DOHH2 (cell line): ENCODE measurements at regions not wholly inside any gene's neighbourhood (a gene's known extent, or its start where the extent isn't known, plus 50 kb on each side); places are given as distances from the start of the nearest gene placed in this dataset.

Experiments
- H3F3A ChIP-seq: fragments of 200-600 bp; sonication (generic), shearing (Covaris generic); 2 replicates; pipeline ENCODE4 v1.6.0; 2016; ENCODE audit warnings: antibody characterized with exemption, mild to moderate bottlenecking; ENCODE audit not compliant: control insufficient read depth, insufficient read depth
- H3K27ac ChIP-seq: fragments of 200-600 bp; sonication (generic); 2 replicates; pipeline ENCODE4 v1.5.1; 2014; ENCODE audit warnings: low read depth, mild to moderate bottlenecking, low read length, moderate library complexity
- H3K27me3 ChIP-seq: fragments of 200-600 bp; sonication (generic); 2 replicates; pipeline ENCODE4 v1.6.1; 2014; ENCODE audit warnings: mild to moderate bottlenecking, low read length, mixed read lengths; ENCODE audit not compliant: control insufficient read depth
- H3K36me3 ChIP-seq: fragments of 200-600 bp; sonication (generic); 2 replicates; pipeline ENCODE4 v1.6.1; 2014; ENCODE audit warnings: mild to moderate bottlenecking, low read length, moderate library complexity, mixed read lengths; ENCODE audit not compliant: control insufficient read depth
- H3K4me1 ChIP-seq: fragments of 200-600 bp; sonication (generic); 2 replicates; pipeline ENCODE4 v1.6.1; 2014; ENCODE audit warnings: mild to moderate bottlenecking, low read length, mixed read lengths; ENCODE audit not compliant: control insufficient read depth
- H3K4me2 ChIP-seq: fragments of 200-600 bp; sonication (generic); 2 replicates; pipeline ENCODE4 v1.6.0; 2014; ENCODE audit warnings: mild to moderate bottlenecking, low read length, moderate library complexity
- H3K4me3 ChIP-seq: fragments of 200-600 bp; sonication (generic); 2 replicates; pipeline ENCODE4 v1.5.1; 2014; ENCODE audit warnings: mild to moderate bottlenecking, low read length, mixed read lengths
- H3K79me2 ChIP-seq: fragments of 200-600 bp; sonication (generic); 2 replicates; pipeline ENCODE4 v1.6.1; 2014; ENCODE audit warnings: mild to moderate bottlenecking, low read length, mixed read lengths; ENCODE audit not compliant: control insufficient read depth
- H3K9me2 ChIP-seq: fragments of 200-600 bp; sonication (generic); replicated peaks from 2 replicates; pipeline ENCODE4 v1.6.1; 2014; ENCODE audit warnings: mild to moderate bottlenecking, low read length, mixed read lengths; ENCODE audit not compliant: control insufficient read depth
- H3K9me3 ChIP-seq: fragments of 200-600 bp; sonication (generic); 2 replicates; pipeline ENCODE4 v1.6.1; 2014; ENCODE audit warnings: antibody characterized with exemption, low read length, mixed read lengths; ENCODE audit not compliant: control insufficient read depth, insufficient read depth
- H4K20me1 ChIP-seq: fragments of 200-600 bp; sonication (generic); 2 replicates; pipeline ENCODE4 v1.6.0; 2014; ENCODE audit warnings: low read depth, mild to moderate bottlenecking, antibody characterized with exemption, low read length, moderate library complexity; ENCODE audit not compliant: control insufficient read depth, insufficient read depth
- EZH2phosphoT487 ChIP-seq: fragments of 200-600 bp; sonication (generic); IDR thresholded peaks from 2 replicates; pipeline ENCODE4 v1.6.1; 2017; ENCODE audit warnings: borderline replicate concordance, mild to moderate bottlenecking, antibody characterized with exemption, low read length, moderate library complexity, mixed read lengths
- TF ChIP-seq, protein P1 (sequence below): fragments of 200-600 bp; sonication (generic); IDR thresholded peaks from one replicate; pipeline ENCODE4 v1.5.1; 2014; ENCODE audit warnings: antibody characterized with exemption, mild to moderate bottlenecking, low read depth, low read length; ENCODE audit not compliant: poor library complexity, severe bottlenecking

DNA sequence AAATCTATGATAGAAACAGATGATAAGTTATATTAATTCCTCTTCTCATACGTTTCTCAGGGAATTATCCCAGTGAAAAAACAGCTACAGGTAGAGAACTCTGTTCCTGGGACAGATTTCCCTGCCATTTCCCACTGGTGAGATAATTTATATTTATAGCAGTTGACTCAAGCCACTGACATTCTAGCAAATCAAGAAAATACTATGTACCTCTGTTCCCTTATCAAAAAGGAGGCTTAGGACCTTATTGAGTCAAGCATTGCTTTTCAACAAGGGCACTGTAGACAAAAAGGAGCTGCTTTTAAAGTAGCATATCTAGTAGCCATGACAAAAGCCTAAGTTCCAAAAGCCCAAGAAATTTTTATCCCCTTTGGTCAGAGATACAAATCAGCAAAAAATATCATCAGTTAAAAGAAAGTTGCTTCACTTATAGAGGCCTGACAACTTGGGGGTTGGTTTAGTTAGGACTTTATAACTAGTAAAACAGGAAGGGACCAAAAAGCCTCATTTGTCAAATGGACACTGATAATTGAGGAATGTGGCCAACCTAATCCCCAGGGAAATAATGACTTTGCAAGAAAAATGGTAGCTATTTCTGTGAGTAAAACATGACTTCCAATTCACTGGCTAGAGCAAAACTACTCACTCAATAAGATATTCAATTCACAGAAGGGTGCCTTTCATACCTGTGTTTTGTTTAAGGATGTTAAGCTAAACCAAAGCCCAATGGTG, 652.5 kb downstream of the SLITRK1 start:
- no peak overlapping the region for H3K4me3 ChIP-seq
- H3K36me3 ChIP-seq, result no peaks in the 10 kb centered on the region
- TF ChIP-seq EZH2phosphoT487, result no peak
- TF ChIP-seq, protein P1, sequence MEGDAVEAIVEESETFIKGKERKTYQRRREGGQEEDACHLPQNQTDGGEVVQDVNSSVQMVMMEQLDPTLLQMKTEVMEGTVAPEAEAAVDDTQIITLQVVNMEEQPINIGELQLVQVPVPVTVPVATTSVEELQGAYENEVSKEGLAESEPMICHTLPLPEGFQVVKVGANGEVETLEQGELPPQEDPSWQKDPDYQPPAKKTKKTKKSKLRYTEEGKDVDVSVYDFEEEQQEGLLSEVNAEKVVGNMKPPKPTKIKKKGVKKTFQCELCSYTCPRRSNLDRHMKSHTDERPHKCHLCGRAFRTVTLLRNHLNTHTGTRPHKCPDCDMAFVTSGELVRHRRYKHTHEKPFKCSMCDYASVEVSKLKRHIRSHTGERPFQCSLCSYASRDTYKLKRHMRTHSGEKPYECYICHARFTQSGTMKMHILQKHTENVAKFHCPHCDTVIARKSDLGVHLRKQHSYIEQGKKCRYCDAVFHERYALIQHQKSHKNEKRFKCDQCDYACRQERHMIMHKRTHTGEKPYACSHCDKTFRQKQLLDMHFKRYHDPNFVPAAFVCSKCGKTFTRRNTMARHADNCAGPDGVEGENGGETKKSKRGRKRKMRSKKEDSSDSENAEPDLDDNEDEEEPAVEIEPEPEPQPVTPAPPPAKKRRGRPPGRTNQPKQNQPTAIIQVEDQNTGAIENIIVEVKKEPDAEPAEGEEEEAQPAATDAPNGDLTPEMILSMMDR, result no peak

DNA sequence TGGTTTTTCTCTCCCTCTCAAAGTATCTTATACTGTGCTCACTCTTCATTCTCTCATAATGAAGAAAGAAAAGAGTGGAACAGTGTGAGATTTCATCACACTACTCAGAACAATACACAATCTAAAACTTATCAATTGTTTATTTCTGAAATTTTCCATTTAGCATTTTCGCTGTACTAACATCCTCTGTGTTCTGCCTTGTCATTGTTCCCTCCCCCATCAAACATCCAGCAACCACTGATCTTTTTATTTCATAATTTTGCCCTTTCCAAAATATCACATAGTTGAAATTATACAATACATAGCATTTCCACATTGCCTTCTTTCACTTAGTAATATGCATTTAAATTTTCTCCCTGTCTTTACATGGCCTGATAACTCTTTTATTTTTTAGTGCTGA, 658.7 kb downstream of the SLITRK1 start:
- H3K4me3 ChIP-seq, result no peak overlapping the region
- no peaks in the 10 kb centered on the region for H3K9me3 ChIP-seq
- no peak for TF ChIP-seq EZH2phosphoT487
- TF ChIP-seq, protein P1, result no peak
- H3F3A ChIP-seq, result no peaks in the 10 kb centered on the region
- no peaks in the 10 kb centered on the region for H4K20me1 ChIP-seq
- no peak overlapping the region for H3K27ac ChIP-seq
- H3K4me1 ChIP-seq, result no peaks in the 10 kb centered on the region
- H3K79me2 ChIP-seq, result no peaks in the 10 kb centered on the region
- no peak overlapping the region for H3K4me2 ChIP-seq
- no peaks in the 10 kb centered on the region for H3K9me2 ChIP-seq
- no peaks in the 10 kb centered on the region for H3K36me3 ChIP-seq
- H3K27me3 ChIP-seq, result no peaks in the 10 kb centered on the region

More for the DNA sequence above, 652.5 kb downstream of the SLITRK1 start:
- Histone ChIP-seq H3F3A (no peaks in the 10 kb centered on the region), H3K4me2 (no peak overlapping the region), H3K9me3 (no peaks in the 10 kb centered on the region), H4K20me1 (no peaks in the 10 kb centered on the region), H3K27me3 (no peaks in the 10 kb centered on the region), H3K9me2 (no peaks in the 10 kb centered on the region), H3K79me2 (no peaks in the 10 kb centered on the region), H3K27ac (no peak overlapping the region), H3K4me1 (no peaks in the 10 kb centered on the region)

- TF ChIP-seq, protein P1, result no peak
- no peak for TF ChIP-seq EZH2phosphoT487
- Histone ChIP-seq H3K9me2 (no peaks in the 10 kb centered on the region), H3K4me3 (no peak overlapping the region), H3K79me2 (no peaks in the 10 kb centered on the region), H4K20me1 (no peaks in the 10 kb centered on the region), H3F3A (no peaks in the 10 kb centered on the region), H3K27me3 (no peaks in the 10 kb centered on the region), H3K9me3 (no peaks in the 10 kb centered on the region), H3K36me3 (no peaks in the 10 kb centered on the region), H3K4me2 (no peak overlapping the region), H3K27ac (no peak overlapping the region), H3K4me1 (no peaks in the 10 kb centered on the region)
These were observed 660.4 kb downstream of the SLITRK1 start for GRCh38 chr13:83221813-83222241.
